Epithelial cell of proximal tubule (primary cell): ENCODE measurements at regions not wholly inside any gene's neighbourhood (a gene's known extent, or its start where the extent isn't known, plus 50 kb on each side); places are given as distances from the start of the nearest gene placed in this dataset.

Source experiments
- DNase-seq: peaks from one replicate; pipeline ENCODE4 v3.0.0-alpha.2; 2011; ENCODE audit warnings: low read depth
- H3K4me3 ChIP-seq: 2 replicates; pipeline ENCODE4 v1.5.1; 2011; ENCODE audit warnings: low read depth, mild to moderate bottlenecking, low read length
- CTCF ChIP-seq: conservative IDR thresholded peaks from 2 replicates; pipeline ENCODE4 v1.5.1; 2012; ENCODE audit warnings: low read depth, mild to moderate bottlenecking, low read length

GRCh38 chr22:48699511-48699910 is 1128.2 kb downstream of the BRD1 start:
- no peak overlapping the region for H3K4me3 ChIP-seq
- no peak for TF ChIP-seq CTCF
- DNase-seq, result no peak

- no peak for TF ChIP-seq CTCF
- DNase-seq, result no peak
- no peak overlapping the region for H3K4me3 ChIP-seq
Measured at GRCh38 chr22:48698618-48699017, 1129.1 kb downstream of the BRD1 start.

- TF ChIP-seq CTCF, result no peak
- no peak for DNase-seq
- H3K4me3 ChIP-seq, result no peak overlapping the region
Measured at GRCh38 chr22:48697694-48698276, 1129.9 kb downstream of the BRD1 start.

DNA sequence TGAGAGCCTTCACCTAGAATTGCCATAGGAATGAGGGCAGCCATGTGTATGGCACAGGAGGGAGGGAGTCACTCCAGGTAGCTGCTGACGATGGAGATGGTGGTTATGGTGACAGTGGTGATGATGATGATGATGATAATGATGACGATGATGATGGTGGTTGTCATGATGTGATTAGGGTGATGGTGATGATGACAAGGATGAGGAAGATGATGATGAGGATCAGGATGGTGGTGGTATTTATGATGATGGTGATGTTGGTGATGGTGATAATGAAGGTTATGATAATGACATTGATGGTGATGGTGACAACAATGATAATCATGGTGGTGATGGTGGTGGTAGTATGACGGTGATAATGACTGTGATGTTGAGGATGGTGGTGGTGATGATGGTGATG is 1130.5 kb downstream of the BRD1 start:
- DNase-seq, result no peak
- no peak overlapping the region for H3K4me3 ChIP-seq
- TF ChIP-seq CTCF, result no peak

- TF ChIP-seq CTCF, result no peak
- no peak overlapping the region for H3K4me3 ChIP-seq
- no peak for DNase-seq
Measured at GRCh38 chr22:48696371-48696770, 1131.3 kb downstream of the BRD1 start.

DNA sequence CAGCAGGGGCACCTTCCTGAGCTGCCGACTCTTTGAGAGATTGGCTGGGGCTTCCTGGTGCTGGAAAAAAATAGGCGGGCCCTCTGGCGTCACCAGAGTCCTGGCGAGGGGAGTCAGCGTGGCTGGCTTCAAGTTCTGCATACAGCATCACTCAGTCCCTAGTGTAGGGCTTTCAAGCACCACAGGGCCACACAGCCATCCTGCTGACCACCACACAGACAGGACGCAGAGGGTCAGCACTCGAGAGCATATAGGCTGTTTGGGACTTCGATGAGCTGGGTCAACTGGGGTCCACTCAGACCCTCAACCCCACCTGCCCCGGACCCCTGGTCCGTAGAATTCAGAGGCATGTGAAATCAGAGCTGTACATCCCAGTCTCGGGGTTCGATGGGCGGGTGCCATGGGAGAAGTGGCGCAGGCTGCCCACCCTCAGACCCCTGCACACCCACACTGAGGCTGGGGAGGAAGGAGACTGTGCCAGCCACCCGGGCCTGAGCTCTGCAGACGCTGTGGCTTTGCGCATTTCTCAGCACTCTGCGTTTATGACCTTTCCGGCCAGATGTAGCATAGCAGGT is 1131.9 kb downstream of the BRD1 start:
- DNase-seq, result no peak
- no peak for TF ChIP-seq CTCF

GRCh38 chr22:48695251-48695650 is 1132.4 kb downstream of the BRD1 start:
- H3K4me3 ChIP-seq, result no peak overlapping the region
- DNase-seq, result no peak

More for the DNA sequence above, 1131.9 kb downstream of the BRD1 start:
- H3K4me3 ChIP-seq, result no peak overlapping the region

More at GRCh38 chr22:48695251-48695650, 1132.4 kb downstream of the BRD1 start:
- no peak for TF ChIP-seq CTCF
